ENCODE measurements at regions not wholly inside any gene's neighbourhood (a gene's known extent, or its start where the extent isn't known, plus 50 kb on each side); places are given as distances from the start of the nearest gene placed in this dataset.

- TF ChIP-seq HDAC6 (IDR thresholded peaks at IDR 0.05; ENCODE audit: unreplicated experiment) (no peak), CTCF (IDR thresholded peaks at IDR 0.05 in 2 of 3, conservative IDR thresholded peaks at IDR 0.05 in 1 of 3; ENCODE audit: control insufficient read depth in 2 of 3, extremely low read depth in 1 of 3, insufficient read depth in 1 of 3, low read depth in 3 of 3, low read length in 3 of 3) (no peak), JUND (IDR thresholded peaks at IDR 0.05; ENCODE audit: low read depth, low read length) (no peak), PBX3 (IDR thresholded peaks at IDR 0.05; ENCODE audit: insufficient replicate concordance, low read depth, low read length) (no peak), EP300 (IDR thresholded peaks at IDR 0.05; ENCODE audit: borderline replicate concordance in 1 of 2, control insufficient read depth in 1 of 2, low read depth in 2 of 2, low read length in 2 of 2) (no peak), ZNF217 (IDR thresholded peaks at IDR 0.05) (no peak), MXI1 (IDR thresholded peaks at IDR 0.05; ENCODE audit: low read depth, low read length) (no peak), SMAD1 (IDR thresholded peaks at IDR 0.05; ENCODE audit: low read depth, partially characterized antibody) (no peak), USF1 (IDR thresholded peaks at IDR 0.05; ENCODE audit: borderline replicate concordance, extremely low read length, insufficient read depth, low read depth, low read length) (no peak), RAD21 (IDR thresholded peaks at IDR 0.05; ENCODE audit: insufficient read depth, low read depth, low read length) (no peak), HCFC1 (IDR thresholded peaks at IDR 0.05; ENCODE audit: low read length) (no peak), POLR2A (IDR thresholded peaks at IDR 0.05; ENCODE audit: low read depth, low read length) (no peak)
These were observed 1995.5 kb upstream of the CELF4 start for GRCh38 chr18:39561126-39561525.

Measured in GM12878 (cell line).